ENCODE measurements at regions not wholly inside any gene's neighbourhood (a gene's known extent, or its start where the extent isn't known, plus 50 kb on each side); places are given as distances from the start of the nearest gene placed in this dataset.

DNA sequence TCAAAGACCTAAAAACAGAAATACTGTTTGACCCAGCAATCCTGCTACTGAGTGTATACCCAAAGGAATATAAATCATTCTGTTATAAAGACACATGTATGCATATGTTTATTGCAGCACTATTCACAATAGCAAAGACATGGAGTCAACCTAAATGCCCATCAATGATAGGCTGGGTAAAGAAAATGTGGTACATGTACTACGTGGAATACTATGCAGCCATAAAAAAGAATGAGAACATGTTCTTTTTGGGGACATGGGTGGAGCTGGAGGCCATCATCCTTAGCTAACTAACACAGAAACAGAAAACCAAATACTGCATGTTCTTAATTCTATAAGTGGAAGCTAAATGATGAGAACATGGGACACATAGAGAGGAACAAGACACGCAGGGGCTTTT is 155.2 kb upstream of the KCNJ16 start:
- in situ Hi-C loops (cut with HindIII; ENCODE audit: extremely low pct_ligation_motif_present, low pct_unique_long_range_greater_than_20kb) = no loop called here

More for the DNA sequence above, 155.2 kb upstream of the KCNJ16 start:
- H3K79me2 ChIP-seq (ENCODE audit: insufficient read depth, low read length) = no peaks in the 10 kb centered on the region
- no peak overlapping the region for H3K4me2 ChIP-seq (ENCODE audit: low read depth, low read length)
- ATAC-seq (no peak), DNase-seq (ENCODE audit: low spot score) (no peak), FAIRE-seq (no peak)
- whole genome bisulfite sequencing (ENCODE audit: low lambda C conversion rate) = 2% methylated on average over 2 of the region's 2 CpGs
- no peaks in the 10 kb centered on the region for H4K20me1 ChIP-seq (ENCODE audit: insufficient read depth, low read length)
- no peak overlapping the region for H3K4me3 ChIP-seq (replicated peaks in 1 of 3; ENCODE audit: insufficient read depth in 1 of 3, low read depth in 2 of 3, low read length in 3 of 3)
- TF ChIP-seq, protein P1, sequence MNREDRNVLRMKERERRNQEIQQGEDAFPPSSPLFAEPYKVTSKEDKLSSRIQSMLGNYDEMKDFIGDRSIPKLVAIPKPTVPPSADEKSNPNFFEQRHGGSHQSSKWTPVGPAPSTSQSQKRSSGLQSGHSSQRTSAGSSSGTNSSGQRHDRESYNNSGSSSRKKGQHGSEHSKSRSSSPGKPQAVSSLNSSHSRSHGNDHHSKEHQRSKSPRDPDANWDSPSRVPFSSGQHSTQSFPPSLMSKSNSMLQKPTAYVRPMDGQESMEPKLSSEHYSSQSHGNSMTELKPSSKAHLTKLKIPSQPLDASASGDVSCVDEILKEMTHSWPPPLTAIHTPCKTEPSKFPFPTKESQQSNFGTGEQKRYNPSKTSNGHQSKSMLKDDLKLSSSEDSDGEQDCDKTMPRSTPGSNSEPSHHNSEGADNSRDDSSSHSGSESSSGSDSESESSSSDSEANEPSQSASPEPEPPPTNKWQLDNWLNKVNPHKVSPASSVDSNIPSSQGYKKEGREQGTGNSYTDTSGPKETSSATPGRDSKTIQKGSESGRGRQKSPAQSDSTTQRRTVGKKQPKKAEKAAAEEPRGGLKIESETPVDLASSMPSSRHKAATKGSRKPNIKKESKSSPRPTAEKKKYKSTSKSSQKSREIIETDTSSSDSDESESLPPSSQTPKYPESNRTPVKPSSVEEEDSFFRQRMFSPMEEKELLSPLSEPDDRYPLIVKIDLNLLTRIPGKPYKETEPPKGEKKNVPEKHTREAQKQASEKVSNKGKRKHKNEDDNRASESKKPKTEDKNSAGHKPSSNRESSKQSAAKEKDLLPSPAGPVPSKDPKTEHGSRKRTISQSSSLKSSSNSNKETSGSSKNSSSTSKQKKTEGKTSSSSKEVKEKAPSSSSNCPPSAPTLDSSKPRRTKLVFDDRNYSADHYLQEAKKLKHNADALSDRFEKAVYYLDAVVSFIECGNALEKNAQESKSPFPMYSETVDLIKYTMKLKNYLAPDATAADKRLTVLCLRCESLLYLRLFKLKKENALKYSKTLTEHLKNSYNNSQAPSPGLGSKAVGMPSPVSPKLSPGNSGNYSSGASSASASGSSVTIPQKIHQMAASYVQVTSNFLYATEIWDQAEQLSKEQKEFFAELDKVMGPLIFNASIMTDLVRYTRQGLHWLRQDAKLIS (CRISPR knock-in tag; IDR thresholded peaks at IDR 0.05) = no peak
- TF ChIP-seq WIZ (CRISPR knock-in tag; IDR thresholded peaks at IDR 0.05) (no peak), TCF7 (IDR thresholded peaks at IDR 0.05; ENCODE audit: low read depth) (no peak), PRPF4 (IDR thresholded peaks at IDR 0.05; ENCODE audit: low read depth, low read length, poor library complexity, severe bottlenecking) (no peak), ARID2 (CRISPR knock-in tag; IDR thresholded peaks at IDR 0.05; ENCODE audit: borderline replicate concordance) (no peak), ISX (CRISPR knock-in tag; conservative IDR thresholded peaks at IDR 0.05) (no peak), HOXA3 (CRISPR knock-in tag; IDR thresholded peaks at IDR 0.05) (no peak), ZNF83 (CRISPR knock-in tag; IDR thresholded peaks at IDR 0.05; ENCODE audit: borderline replicate concordance) (no peak), MYNN (CRISPR knock-in tag; IDR thresholded peaks at IDR 0.05; ENCODE audit: low read depth) (no peak), ZNF260 (CRISPR knock-in tag; IDR thresholded peaks at IDR 0.05; ENCODE audit: borderline replicate concordance, low read depth) (no peak)
- TF ChIP-seq, protein P2, sequence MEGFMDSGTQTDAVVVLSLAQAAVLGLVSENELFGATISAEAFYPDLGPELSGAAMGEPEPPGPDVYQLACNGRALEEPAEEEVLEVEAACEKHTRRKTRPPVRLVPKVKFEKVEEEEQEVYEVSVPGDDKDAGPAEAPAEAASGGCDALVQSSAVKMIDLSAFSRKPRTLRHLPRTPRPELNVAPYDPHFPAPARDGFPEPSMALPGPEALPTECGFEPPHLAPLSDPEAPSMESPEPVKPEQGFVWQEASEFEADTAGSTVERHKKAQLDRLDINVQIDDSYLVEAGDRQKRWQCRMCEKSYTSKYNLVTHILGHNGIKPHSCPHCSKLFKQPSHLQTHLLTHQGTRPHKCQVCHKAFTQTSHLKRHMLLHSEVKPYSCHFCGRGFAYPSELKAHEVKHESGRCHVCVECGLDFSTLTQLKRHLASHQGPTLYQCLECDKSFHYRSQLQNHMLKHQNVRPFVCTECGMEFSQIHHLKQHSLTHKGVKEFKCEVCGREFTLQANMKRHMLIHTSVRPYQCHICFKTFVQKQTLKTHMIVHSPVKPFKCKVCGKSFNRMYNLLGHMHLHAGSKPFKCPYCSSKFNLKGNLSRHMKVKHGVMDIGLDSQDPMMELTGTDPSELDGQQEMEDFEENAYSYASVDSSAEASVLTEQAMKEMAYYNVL (CRISPR knock-in tag; IDR thresholded peaks at IDR 0.05; ENCODE audit: borderline replicate concordance) = no peak
- TF ChIP-seq, protein P3, sequence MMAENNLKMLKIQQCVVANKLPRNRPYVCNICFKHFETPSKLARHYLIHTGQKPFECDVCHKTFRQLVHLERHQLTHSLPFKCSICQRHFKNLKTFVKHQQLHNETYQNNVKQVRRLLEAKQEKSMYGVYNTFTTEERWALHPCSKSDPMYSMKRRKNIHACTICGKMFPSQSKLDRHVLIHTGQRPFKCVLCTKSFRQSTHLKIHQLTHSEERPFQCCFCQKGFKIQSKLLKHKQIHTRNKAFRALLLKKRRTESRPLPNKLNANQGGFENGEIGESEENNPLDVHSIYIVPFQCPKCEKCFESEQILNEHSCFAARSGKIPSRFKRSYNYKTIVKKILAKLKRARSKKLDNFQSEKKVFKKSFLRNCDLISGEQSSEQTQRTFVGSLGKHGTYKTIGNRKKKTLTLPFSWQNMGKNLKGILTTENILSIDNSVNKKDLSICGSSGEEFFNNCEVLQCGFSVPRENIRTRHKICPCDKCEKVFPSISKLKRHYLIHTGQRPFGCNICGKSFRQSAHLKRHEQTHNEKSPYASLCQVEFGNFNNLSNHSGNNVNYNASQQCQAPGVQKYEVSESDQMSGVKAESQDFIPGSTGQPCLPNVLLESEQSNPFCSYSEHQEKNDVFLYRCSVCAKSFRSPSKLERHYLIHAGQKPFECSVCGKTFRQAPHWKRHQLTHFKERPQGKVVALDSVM (CRISPR knock-in tag; IDR thresholded peaks at IDR 0.05) = no peak
- TF ChIP-seq, protein P4, sequence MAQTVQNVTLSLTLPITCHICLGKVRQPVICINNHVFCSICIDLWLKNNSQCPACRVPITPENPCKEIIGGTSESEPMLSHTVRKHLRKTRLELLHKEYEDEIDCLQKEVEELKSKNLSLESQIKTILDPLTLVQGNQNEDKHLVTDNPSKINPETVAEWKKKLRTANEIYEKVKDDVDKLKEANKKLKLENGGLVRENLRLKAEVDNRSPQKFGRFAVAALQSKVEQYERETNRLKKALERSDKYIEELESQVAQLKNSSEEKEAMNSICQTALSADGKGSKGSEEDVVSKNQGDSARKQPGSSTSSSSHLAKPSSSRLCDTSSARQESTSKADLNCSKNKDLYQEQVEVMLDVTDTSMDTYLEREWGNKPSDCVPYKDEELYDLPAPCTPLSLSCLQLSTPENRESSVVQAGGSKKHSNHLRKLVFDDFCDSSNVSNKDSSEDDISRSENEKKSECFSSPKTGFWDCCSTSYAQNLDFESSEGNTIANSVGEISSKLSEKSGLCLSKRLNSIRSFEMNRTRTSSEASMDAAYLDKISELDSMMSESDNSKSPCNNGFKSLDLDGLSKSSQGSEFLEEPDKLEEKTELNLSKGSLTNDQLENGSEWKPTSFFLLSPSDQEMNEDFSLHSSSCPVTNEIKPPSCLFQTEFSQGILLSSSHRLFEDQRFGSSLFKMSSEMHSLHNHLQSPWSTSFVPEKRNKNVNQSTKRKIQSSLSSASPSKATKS (CRISPR knock-in tag; IDR thresholded peaks at IDR 0.05) = no peak
- TF ChIP-seq, protein P5, sequence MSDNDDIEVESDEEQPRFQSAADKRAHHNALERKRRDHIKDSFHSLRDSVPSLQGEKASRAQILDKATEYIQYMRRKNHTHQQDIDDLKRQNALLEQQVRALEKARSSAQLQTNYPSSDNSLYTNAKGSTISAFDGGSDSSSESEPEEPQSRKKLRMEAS (IDR thresholded peaks at IDR 0.05) = no peak
- BruUV-seq (replicated peaks) = no TSS peak
- H3K9ac ChIP-seq (ENCODE audit: insufficient read depth, low read depth, low read length) = no peak overlapping the region
- POLR2A ChIA-PET = no interaction called here
- no peaks in the 10 kb centered on the region for H3K36me3 ChIP-seq (replicated peaks in 1 of 2; ENCODE audit: control insufficient read depth in 1 of 2, insufficient read depth in 2 of 2, low read length in 2 of 2)
- H3K4me1 ChIP-seq (ENCODE audit: insufficient read depth, low read length) = no peaks in the 10 kb centered on the region
- CTCF ChIA-PET (ENCODE audit: low intra/inter-chr PET ratio, low total read pairs) = no interaction called here
- H3K27ac ChIP-seq (ENCODE audit: extremely low read length, insufficient read depth, low read length) = no peak overlapping the region
- no peak overlapping the region for H2AFZ ChIP-seq (ENCODE audit: low read length)
- intact Hi-C loops (cut with micrococcal nuclease; ENCODE audit: unreplicated experiment) = loop anchor here (5.0 kb wide), 1 partner anchor 1788 kb away; no protein-coding TSS in a partner anchor
- H3K9me3 ChIP-seq (ENCODE audit: low read length) = peaks cover 76% of the 10 kb centered on the region
- H3K27me3 ChIP-seq (ENCODE audit: control insufficient read depth in 1 of 2, insufficient read depth in 2 of 2, low read length in 2 of 2) = no peaks in the 10 kb centered on the region

All from HepG2 (cell line).